ENCODE measurements at regions not wholly inside any gene's neighbourhood (a gene's known extent, or its start where the extent isn't known, plus 50 kb on each side); places are given as distances from the start of the nearest gene placed in this dataset.

GRCh38 chr1:233463333-233463732, 135.8 kb downstream of the MAP3K21 start:
- TF ChIP-seq EZH2 (IDR thresholded peaks at IDR 0.05; ENCODE audit: low read depth, unreplicated experiment) (no peak), POLR2AphosphoS5 (IDR thresholded peaks at IDR 0.05; ENCODE audit: low read depth) (no peak), EZH2phosphoT487 (IDR thresholded peaks at IDR 0.05; ENCODE audit: unreplicated experiment) (no peak), STAT1 (IDR thresholded peaks at IDR 0.05; ENCODE audit: unreplicated experiment) (no peak), ZNF331 (CRISPR knock-in tag; IDR thresholded peaks at IDR 0.05; ENCODE audit: low read depth) (no peak), CREB1 (CRISPR knock-in tag; IDR thresholded peaks at IDR 0.05; ENCODE audit: low read depth) (no peak), JUNB (IDR thresholded peaks at IDR 0.05; ENCODE audit: unreplicated experiment) (no peak)
- TF ChIP-seq, protein P1, sequence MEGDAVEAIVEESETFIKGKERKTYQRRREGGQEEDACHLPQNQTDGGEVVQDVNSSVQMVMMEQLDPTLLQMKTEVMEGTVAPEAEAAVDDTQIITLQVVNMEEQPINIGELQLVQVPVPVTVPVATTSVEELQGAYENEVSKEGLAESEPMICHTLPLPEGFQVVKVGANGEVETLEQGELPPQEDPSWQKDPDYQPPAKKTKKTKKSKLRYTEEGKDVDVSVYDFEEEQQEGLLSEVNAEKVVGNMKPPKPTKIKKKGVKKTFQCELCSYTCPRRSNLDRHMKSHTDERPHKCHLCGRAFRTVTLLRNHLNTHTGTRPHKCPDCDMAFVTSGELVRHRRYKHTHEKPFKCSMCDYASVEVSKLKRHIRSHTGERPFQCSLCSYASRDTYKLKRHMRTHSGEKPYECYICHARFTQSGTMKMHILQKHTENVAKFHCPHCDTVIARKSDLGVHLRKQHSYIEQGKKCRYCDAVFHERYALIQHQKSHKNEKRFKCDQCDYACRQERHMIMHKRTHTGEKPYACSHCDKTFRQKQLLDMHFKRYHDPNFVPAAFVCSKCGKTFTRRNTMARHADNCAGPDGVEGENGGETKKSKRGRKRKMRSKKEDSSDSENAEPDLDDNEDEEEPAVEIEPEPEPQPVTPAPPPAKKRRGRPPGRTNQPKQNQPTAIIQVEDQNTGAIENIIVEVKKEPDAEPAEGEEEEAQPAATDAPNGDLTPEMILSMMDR (conservative IDR thresholded peaks at IDR 0.05; ENCODE audit: low read depth in 2 of 2) = no peak
- TF ChIP-seq, protein P2, sequence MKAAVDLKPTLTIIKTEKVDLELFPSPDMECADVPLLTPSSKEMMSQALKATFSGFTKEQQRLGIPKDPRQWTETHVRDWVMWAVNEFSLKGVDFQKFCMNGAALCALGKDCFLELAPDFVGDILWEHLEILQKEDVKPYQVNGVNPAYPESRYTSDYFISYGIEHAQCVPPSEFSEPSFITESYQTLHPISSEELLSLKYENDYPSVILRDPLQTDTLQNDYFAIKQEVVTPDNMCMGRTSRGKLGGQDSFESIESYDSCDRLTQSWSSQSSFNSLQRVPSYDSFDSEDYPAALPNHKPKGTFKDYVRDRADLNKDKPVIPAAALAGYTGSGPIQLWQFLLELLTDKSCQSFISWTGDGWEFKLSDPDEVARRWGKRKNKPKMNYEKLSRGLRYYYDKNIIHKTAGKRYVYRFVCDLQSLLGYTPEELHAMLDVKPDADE (IDR thresholded peaks at IDR 0.05) = no peak
- TF ChIP-seq, protein P3, sequence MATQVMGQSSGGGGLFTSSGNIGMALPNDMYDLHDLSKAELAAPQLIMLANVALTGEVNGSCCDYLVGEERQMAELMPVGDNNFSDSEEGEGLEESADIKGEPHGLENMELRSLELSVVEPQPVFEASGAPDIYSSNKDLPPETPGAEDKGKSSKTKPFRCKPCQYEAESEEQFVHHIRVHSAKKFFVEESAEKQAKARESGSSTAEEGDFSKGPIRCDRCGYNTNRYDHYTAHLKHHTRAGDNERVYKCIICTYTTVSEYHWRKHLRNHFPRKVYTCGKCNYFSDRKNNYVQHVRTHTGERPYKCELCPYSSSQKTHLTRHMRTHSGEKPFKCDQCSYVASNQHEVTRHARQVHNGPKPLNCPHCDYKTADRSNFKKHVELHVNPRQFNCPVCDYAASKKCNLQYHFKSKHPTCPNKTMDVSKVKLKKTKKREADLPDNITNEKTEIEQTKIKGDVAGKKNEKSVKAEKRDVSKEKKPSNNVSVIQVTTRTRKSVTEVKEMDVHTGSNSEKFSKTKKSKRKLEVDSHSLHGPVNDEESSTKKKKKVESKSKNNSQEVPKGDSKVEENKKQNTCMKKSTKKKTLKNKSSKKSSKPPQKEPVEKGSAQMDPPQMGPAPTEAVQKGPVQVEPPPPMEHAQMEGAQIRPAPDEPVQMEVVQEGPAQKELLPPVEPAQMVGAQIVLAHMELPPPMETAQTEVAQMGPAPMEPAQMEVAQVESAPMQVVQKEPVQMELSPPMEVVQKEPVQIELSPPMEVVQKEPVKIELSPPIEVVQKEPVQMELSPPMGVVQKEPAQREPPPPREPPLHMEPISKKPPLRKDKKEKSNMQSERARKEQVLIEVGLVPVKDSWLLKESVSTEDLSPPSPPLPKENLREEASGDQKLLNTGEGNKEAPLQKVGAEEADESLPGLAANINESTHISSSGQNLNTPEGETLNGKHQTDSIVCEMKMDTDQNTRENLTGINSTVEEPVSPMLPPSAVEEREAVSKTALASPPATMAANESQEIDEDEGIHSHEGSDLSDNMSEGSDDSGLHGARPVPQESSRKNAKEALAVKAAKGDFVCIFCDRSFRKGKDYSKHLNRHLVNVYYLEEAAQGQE (IDR thresholded peaks at IDR 0.05; ENCODE audit: unreplicated experiment) = no peak

Data from GM23338 (cell line).